Nephron (organoid): ENCODE measurements at regions not wholly inside any gene's neighbourhood (a gene's known extent, or its start where the extent isn't known, plus 50 kb on each side); places are given as distances from the start of the nearest gene placed in this dataset.

Experiments
- H3K27ac Mint-ChIP-seq, 3 experiments: 2 replicates each; pipeline ENCODE4 v1.8.0; 2020; ENCODE audit warnings: mixed read lengths in 3 of 3, mild to moderate bottlenecking in 2 of 3, moderate library complexity in 1 of 3
- H3K27me3 Mint-ChIP-seq: 2 replicates; pipeline ENCODE4 v1.8.0; 2021; ENCODE audit warnings: low read depth, mild to moderate bottlenecking, moderate library complexity, mixed read lengths
- H3K36me3 Mint-ChIP-seq: 2 replicates; pipeline ENCODE4 v1.8.0; 2020; ENCODE audit warnings: low read depth, mixed read lengths
- H3K4me1 Mint-ChIP-seq: 2 replicates; pipeline ENCODE4 v1.8.0; 2020; ENCODE audit warnings: mixed read lengths
- H3K4me3 Mint-ChIP-seq, 3 experiments: 2 replicates each; pipeline ENCODE4 v1.8.0; 2020; ENCODE audit warnings: mild to moderate bottlenecking in 3 of 3, mixed read lengths in 3 of 3, moderate library complexity in 2 of 3
- H3K9me3 Mint-ChIP-seq: 2 replicates; pipeline ENCODE4 v1.8.0; 2020; ENCODE audit warnings: mixed read lengths
- TF ChIP-seq, protein P1 (sequence below), 3 experiments: fragments of 200-600 bp; sonication (generic); IDR thresholded peaks; one replicate each; pipeline ENCODE4 v1.5.0; 2021; ENCODE audit warnings: antibody characterized with exemption in 3 of 3; ENCODE audit not compliant: unreplicated experiment in 3 of 3

DNA sequence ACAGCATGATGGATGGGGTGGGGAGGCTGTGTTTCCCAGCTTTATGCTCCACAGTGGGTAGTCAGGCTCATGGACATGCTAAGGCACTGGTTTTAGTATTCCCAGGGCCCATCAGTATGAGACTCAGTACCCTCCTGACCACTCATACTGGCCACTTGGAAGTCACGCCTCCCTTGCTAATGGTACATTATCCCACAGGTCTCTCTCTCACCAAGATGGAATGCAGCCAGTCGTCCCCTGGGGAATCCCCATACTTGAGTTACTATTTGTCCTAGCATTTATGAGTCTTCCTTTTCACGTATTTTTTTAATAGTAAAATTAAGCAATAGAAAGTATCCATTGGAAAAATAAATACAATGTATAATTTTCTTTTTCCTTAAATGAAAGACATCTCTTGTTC is 80.6 kb upstream of the TBX20 start:
- Mint-ChIP-seq H3K36me3 (no peaks in the 10 kb centered on the region), H3K4me1 (peaks cover 16% of the 10 kb centered on the region), H3K9me3 (no peaks in the 10 kb centered on the region), H3K27me3 (peaks cover 4% of the 10 kb centered on the region), H3K27ac (no peak overlapping the region), H3K4me3 (no peak overlapping the region)
- TF ChIP-seq, protein P1, sequence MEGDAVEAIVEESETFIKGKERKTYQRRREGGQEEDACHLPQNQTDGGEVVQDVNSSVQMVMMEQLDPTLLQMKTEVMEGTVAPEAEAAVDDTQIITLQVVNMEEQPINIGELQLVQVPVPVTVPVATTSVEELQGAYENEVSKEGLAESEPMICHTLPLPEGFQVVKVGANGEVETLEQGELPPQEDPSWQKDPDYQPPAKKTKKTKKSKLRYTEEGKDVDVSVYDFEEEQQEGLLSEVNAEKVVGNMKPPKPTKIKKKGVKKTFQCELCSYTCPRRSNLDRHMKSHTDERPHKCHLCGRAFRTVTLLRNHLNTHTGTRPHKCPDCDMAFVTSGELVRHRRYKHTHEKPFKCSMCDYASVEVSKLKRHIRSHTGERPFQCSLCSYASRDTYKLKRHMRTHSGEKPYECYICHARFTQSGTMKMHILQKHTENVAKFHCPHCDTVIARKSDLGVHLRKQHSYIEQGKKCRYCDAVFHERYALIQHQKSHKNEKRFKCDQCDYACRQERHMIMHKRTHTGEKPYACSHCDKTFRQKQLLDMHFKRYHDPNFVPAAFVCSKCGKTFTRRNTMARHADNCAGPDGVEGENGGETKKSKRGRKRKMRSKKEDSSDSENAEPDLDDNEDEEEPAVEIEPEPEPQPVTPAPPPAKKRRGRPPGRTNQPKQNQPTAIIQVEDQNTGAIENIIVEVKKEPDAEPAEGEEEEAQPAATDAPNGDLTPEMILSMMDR (IDR thresholded peaks at IDR 0.05; ENCODE audit: unreplicated experiment in 3 of 3): no peak

DNA sequence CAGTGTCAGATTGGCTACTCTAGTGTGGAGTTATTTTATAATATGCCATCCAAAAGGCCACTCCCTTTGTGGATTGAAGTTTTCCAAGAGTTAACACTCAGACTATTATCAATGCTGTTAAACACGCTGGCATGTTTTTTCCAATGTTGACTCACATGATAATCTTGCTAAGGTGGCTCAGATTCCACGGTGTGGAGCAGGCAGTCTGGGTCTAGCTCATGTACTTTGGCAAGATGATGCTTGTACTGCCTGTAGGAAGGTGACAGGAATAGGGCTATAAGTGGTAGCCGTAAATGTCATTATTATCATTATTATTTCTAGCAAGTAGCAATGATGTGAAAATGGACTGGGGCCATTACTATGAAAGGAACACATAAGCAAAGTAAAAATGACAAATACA is 79.4 kb upstream of the TBX20 start:
- Mint-ChIP-seq H3K4me1 (peaks cover 16% of the 10 kb centered on the region), H3K36me3 (no peaks in the 10 kb centered on the region), H3K9me3 (no peaks in the 10 kb centered on the region), H3K27ac (no peak overlapping the region), H3K4me3 (no peak overlapping the region), H3K27me3 (peaks cover 4% of the 10 kb centered on the region)
- TF ChIP-seq, protein P1 (IDR thresholded peaks at IDR 0.05; ENCODE audit: unreplicated experiment in 3 of 3): no peak

DNA sequence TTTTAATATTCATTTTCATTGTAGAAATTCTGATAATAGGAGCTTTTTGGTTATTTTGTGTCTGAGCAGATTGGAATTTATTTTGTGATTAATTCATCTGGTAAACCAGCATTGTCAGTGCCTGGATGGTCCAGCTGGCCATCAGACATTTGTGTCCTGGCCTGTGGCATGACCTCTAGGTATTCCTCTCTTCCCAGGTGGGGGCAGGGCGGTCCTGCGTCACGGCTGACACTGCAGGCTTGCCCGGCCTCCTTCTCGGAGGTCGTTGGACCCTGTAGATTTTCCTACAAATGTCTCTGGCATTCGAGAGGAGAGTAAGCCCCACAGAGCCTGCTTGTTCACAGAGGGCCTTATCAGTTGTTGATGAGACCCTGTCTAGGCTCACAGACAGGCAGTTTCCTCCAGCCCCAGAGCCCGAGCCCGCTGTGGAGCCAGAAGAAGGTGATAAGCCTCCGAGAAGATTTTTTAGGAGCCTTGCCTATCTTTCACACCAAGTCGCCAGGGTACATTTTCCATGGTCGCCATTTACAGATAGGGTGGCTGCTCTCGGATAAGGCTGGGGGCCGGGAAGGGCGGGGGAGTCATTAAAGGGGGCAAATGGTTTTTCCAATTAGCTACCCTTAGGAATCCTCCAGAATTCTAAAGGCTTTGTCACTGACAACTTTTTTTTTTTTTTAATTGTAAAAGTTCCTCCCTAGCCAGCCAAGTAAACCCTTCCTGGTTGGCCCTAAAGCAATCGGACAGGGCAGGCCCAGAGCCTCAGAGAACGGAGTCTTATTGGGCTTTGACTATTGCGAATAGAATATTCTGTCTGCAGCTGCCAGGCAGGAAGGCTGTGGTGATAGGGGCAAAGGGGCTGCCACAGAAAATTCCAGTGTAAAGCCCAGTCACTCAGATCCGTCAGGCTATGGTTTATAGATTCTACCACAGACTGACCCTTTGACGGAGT is 78.1 kb upstream of the TBX20 start:
- Mint-ChIP-seq H3K27ac (no peak overlapping the region), H3K36me3 (no peaks in the 10 kb centered on the region), H3K4me3 (no peak overlapping the region), H3K27me3 (peaks cover 4% of the 10 kb centered on the region), H3K4me1 (peaks cover 11% of the 10 kb centered on the region), H3K9me3 (no peaks in the 10 kb centered on the region)
- TF ChIP-seq, protein P1 (IDR thresholded peaks at IDR 0.05; ENCODE audit: unreplicated experiment in 3 of 3): no peak

DNA sequence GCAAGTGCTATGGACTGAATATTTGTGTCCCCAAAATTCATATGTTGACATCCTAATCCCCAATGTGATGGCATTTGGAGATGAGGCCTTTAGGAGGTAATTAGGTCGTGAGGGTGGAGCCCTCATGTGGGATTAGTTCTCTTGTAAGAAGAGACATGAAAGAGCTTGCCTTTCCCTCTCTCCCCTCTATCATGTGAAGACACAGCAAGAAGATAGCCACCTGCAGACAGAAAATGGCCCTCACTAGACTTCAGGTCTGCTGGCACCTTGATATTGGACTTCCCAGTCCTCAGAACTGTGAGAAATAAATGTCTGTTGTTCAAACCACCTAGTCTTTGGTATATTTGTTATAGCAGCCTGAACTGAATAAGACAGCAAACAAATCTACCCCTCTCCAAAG is 75.1 kb upstream of the TBX20 start:
- Mint-ChIP-seq H3K36me3 (no peaks in the 10 kb centered on the region), H3K4me3 (no peak overlapping the region), H3K9me3 (peaks cover 13% of the 10 kb centered on the region), H3K4me1 (peaks cover 4% of the 10 kb centered on the region), H3K27me3 (peaks cover 3% of the 10 kb centered on the region), H3K27ac (no peak overlapping the region)
- TF ChIP-seq, protein P1 (IDR thresholded peaks at IDR 0.05; ENCODE audit: unreplicated experiment in 3 of 3): no peak

DNA sequence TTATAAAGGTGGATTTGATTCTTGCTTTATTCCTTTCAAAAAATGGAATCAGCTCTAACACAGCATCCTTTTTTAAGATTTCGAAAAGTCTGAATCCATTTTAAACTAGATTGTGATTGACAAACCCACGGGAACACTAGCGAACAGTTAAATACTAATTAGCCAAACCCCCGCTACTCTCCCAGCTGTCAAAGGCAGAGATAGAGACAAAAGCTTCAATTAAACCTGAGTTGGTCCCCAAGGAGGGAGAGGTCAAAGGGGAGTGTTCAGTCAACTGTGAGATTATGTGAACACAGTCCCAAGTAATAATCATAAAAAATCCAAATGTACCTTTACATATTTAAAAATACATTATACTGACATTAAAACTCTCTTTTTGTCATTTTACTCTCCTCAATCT is 65.7 kb upstream of the TBX20 start:
- Mint-ChIP-seq H3K4me1 (no peaks in the 10 kb centered on the region), H3K36me3 (no peaks in the 10 kb centered on the region), H3K9me3 (peaks cover 5% of the 10 kb centered on the region), H3K27ac (no peak overlapping the region), H3K4me3 (no peak overlapping the region), H3K27me3 (peaks cover 14% of the 10 kb centered on the region)
- TF ChIP-seq, protein P1 (IDR thresholded peaks at IDR 0.05; ENCODE audit: unreplicated experiment in 3 of 3): no peak

DNA sequence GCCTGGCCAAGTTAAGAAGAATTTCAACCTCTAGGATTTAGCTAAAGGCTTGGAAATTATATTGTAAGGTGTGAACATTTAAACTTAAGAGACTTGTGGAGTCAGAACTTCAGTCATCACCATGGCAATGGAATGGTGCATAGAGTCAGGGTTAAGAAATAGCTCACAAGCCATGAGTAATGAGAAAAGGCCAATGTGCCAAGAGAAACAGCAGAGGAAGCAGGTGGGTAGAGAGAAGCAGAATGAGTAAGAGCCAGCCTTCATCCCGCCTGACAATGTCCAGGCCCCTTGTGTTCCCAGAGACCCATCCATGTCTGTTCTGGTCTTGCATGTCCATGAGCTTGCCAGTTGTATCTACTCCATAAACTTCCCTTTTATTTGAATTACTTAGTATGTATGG is 62.6 kb upstream of the TBX20 start:
- Mint-ChIP-seq H3K4me1 (no peaks in the 10 kb centered on the region), H3K27me3 (peaks cover 5% of the 10 kb centered on the region), H3K27ac (no peak overlapping the region), H3K9me3 (no peaks in the 10 kb centered on the region), H3K36me3 (no peaks in the 10 kb centered on the region), H3K4me3 (no peak overlapping the region)
- TF ChIP-seq, protein P1 (IDR thresholded peaks at IDR 0.05; ENCODE audit: unreplicated experiment in 3 of 3): no peak
